ENCODE measurements at regions not wholly inside any gene's neighbourhood (a gene's known extent, or its start where the extent isn't known, plus 50 kb on each side); places are given as distances from the start of the nearest gene placed in this dataset.
A peak's percentile ranks its signal among the peaks of the same experiment; 100 is the strongest.

- TF ChIP-seq CTCF (conservative IDR thresholded peaks at IDR 0.05; ENCODE audit: low read depth), result no peak
- CTCF ChIA-PET, result interaction anchor here (0.7 kb wide), 1 partner anchor 544 kb away, joined by 3 read pairs; no protein-coding TSS in a partner anchor
- no peak for DNase-seq (ENCODE audit: low spot score)
- H3K27ac ChIP-seq, result no peak overlapping the region
- POLR2A ChIA-PET (ENCODE audit: low non-redundant PET), result no interaction called here
Observed at GRCh38 chr3:115270849-115271248, 123.8 kb upstream of the ZBTB20 start.

GRCh38 chr3:115272036-115272824 lies 125.1 kb upstream of the ZBTB20 start:
- TF ChIP-seq CTCF (conservative IDR thresholded peaks at IDR 0.05; ENCODE audit: low read depth), result no peak
- CTCF ChIA-PET, result no interaction called here
- DNase-seq (ENCODE audit: low spot score), result peak; percentile 9

DNA sequence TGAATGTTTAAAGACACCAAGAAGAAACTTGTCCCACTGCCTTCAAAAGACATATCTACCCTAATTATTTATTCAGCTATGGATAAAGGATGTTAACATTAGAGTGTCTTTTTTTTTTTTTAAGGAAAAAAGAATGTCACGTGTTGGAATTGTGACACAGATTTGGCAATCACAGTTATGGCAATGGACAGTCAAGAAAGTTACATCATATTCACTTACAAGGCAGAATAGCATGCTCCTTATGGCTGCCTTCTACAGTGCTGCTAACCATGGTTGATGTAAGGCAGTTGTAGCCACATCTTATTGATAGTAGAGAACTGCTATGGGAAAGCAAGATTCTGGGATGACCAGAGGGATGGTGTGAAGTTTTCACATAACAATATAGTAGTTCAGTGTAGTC lies 128.8 kb upstream of the ZBTB20 start:
- TF ChIP-seq CTCF (conservative IDR thresholded peaks at IDR 0.05; ENCODE audit: low read depth), result no peak
- H3K27ac ChIP-seq, result no peak overlapping the region
- CTCF ChIA-PET, result no interaction called here
- POLR2A ChIA-PET (ENCODE audit: low non-redundant PET), result no interaction called here
- no peak for DNase-seq (ENCODE audit: low spot score)

More at GRCh38 chr3:115272036-115272824, 125.1 kb upstream of the ZBTB20 start:
- POLR2A ChIA-PET (ENCODE audit: low non-redundant PET), result no interaction called here
- H3K27ac ChIP-seq, result no peak overlapping the region

GRCh38 chr3:115279939-115280338 lies 132.9 kb upstream of the ZBTB20 start:
- H3K27ac ChIP-seq, result no peak overlapping the region
- ChIA-PET POLR2A (ENCODE audit: low non-redundant PET) (interaction anchor here (0.6 kb wide), 1 partner anchor 1142 kb away, joined by 4 read pairs; no protein-coding TSS in a partner anchor), CTCF (interaction anchor here (0.5 kb wide), 1 partner anchor 349 kb away, joined by 3 read pairs; no protein-coding TSS in a partner anchor)
- no peak for DNase-seq (ENCODE audit: low spot score)
- TF ChIP-seq CTCF (conservative IDR thresholded peaks at IDR 0.05; ENCODE audit: low read depth), result no peak

DNA sequence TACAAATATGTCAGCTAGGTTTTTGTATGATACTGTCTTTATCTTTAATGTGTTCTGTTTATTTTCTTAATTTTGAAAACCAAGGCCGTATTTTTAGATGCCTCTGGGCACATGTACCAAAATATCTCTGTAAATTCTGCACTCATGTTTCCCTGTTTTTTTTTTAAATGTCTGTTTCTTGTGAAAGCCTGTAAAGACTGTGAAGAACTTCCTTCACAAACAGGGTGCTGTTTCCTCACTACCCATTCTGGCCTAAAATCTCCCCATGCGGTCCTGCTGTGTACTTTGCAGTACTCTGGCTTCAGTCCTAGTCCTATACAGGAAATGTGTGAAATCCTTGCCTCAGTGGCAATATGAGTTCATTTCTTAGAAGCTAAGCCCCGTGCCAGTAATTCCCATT lies 133.4 kb upstream of the ZBTB20 start:
- POLR2A ChIA-PET (ENCODE audit: low non-redundant PET), result interaction anchor here (0.6 kb wide), 1 partner anchor 1142 kb away, joined by 4 read pairs; no protein-coding TSS in a partner anchor
- CTCF ChIA-PET, result interaction anchor here (0.5 kb wide), 1 partner anchor 348 kb away, joined by 3 read pairs; no protein-coding TSS in a partner anchor

More for the DNA sequence above, 133.4 kb upstream of the ZBTB20 start:
- TF ChIP-seq CTCF (conservative IDR thresholded peaks at IDR 0.05; ENCODE audit: low read depth), result no peak
- H3K27ac ChIP-seq, result no peak overlapping the region
- DNase-seq (ENCODE audit: low spot score), result no peak

Data from RWPE1 (cell line).